ENCODE measurements at regions not wholly inside any gene's neighbourhood (a gene's known extent, or its start where the extent isn't known, plus 50 kb on each side); places are given as distances from the start of the nearest gene placed in this dataset.

- DNase-seq (ENCODE audit: low read depth, low spot score) (no peak), FAIRE-seq (no peak), ATAC-seq (no peak)
- Histone ChIP-seq H3K79me2 (ENCODE audit: control insufficient read depth, insufficient read depth, low read length) (no peaks in the 10 kb centered on the region), H3K36me3 (ENCODE audit: control insufficient read depth in 2 of 2, insufficient read depth in 2 of 2, low read length in 1 of 2) (no peaks in the 10 kb centered on the region), H3K27me3 (replicated peaks in 1 of 2; ENCODE audit: control insufficient read depth in 2 of 2, insufficient read depth in 2 of 2, low read length in 1 of 2) (no peaks in the 10 kb centered on the region), H3K4me2 (ENCODE audit: control insufficient read depth, insufficient read depth) (no peak overlapping the region), H3K9me3 (replicated peaks; ENCODE audit: control insufficient read depth, insufficient read depth, low read length) (no peaks in the 10 kb centered on the region), H3K4me1 (ENCODE audit: control insufficient read depth, insufficient read depth, low read length) (no peaks in the 10 kb centered on the region), H3K27ac (ENCODE audit: control insufficient read depth, insufficient read depth) (no peak overlapping the region), H4K20me1 (ENCODE audit: control insufficient read depth, insufficient read depth) (no peaks in the 10 kb centered on the region), H3K9ac (ENCODE audit: control insufficient read depth, insufficient read depth, low read length) (no peak overlapping the region), H3K4me3 (no peak overlapping the region), H2AFZ (ENCODE audit: control insufficient read depth, low read depth, low read length) (no peak overlapping the region)
- ChIA-PET POLR2A (no interaction called here), RAD21 (ENCODE audit: unreplicated experiment) (no interaction called here), SMC1A (ENCODE audit: uncharacterized antibody, unreplicated experiment) (no interaction called here), CTCF (no interaction called here)
- WGBS (ENCODE audit: insufficient coverage, insufficient replicate concordance, low lambda C conversion rate, missing lambda C conversion rate): 14% methylated on average over 2 of the region's 2 CpGs
- in situ Hi-C loops (cut with MboI) (no loop called here), intact Hi-C loops (cut with micrococcal nuclease; ENCODE audit: unreplicated experiment) (no loop called here)
- BruUV-seq (replicated peaks): no TSS peak
- TF ChIP-seq ZNF274 (IDR thresholded peaks at IDR 0.05; ENCODE audit: insufficient read depth, insufficient read length) (no peak), ZSCAN29 (IDR thresholded peaks at IDR 0.05) (no peak)
Observed at GRCh38 chr5:24376210-24376609, 268.6 kb downstream of the CDH10 start.

DNA sequence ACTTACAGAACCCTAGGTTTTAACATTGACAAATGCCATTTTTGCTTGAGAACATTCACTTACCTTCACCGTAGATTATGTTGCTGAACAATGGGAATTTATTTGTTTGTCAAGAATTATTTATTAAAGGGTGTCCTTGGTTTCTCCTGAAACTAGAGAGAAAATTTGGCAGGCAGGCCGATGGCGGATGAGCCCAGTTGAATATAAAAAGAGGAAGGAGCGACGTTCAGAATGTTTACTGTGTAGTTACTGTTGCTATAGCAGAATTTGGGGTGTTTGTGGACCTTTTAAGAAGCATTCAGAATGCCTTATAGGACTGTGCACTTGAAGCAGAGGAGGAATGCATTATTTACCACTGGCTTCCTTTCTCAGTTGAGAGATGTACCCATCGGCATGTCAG is 268.2 kb downstream of the CDH10 start:
- Histone ChIP-seq H2AFZ (ENCODE audit: control insufficient read depth, low read depth, low read length) (no peak overlapping the region), H4K20me1 (ENCODE audit: control insufficient read depth, insufficient read depth) (no peaks in the 10 kb centered on the region), H3K79me2 (ENCODE audit: control insufficient read depth, insufficient read depth, low read length) (no peaks in the 10 kb centered on the region), H3K27ac (ENCODE audit: control insufficient read depth, insufficient read depth) (no peak overlapping the region), H3K27me3 (replicated peaks in 1 of 2; ENCODE audit: control insufficient read depth in 2 of 2, insufficient read depth in 2 of 2, low read length in 1 of 2) (no peaks in the 10 kb centered on the region), H3K9me3 (replicated peaks; ENCODE audit: control insufficient read depth, insufficient read depth, low read length) (no peaks in the 10 kb centered on the region), H3K4me1 (ENCODE audit: control insufficient read depth, insufficient read depth, low read length) (no peaks in the 10 kb centered on the region), H3K4me2 (ENCODE audit: control insufficient read depth, insufficient read depth) (no peak overlapping the region), H3K4me3 (no peak overlapping the region), H3K36me3 (ENCODE audit: control insufficient read depth in 2 of 2, insufficient read depth in 2 of 2, low read length in 1 of 2) (no peaks in the 10 kb centered on the region), H3K9ac (ENCODE audit: control insufficient read depth, insufficient read depth, low read length) (no peak overlapping the region)
- in situ Hi-C loops (cut with MboI) (no loop called here), intact Hi-C loops (cut with micrococcal nuclease; ENCODE audit: unreplicated experiment) (no loop called here)
- ChIA-PET POLR2A (no interaction called here), RAD21 (ENCODE audit: unreplicated experiment) (no interaction called here), SMC1A (ENCODE audit: uncharacterized antibody, unreplicated experiment) (no interaction called here), CTCF (no interaction called here)
- DNase-seq (ENCODE audit: low read depth, low spot score) (no peak), FAIRE-seq (no peak), ATAC-seq (no peak)
- WGBS (ENCODE audit: insufficient coverage, insufficient replicate concordance, low lambda C conversion rate, missing lambda C conversion rate): 57% methylated on average over 6 of the region's 6 CpGs
- no TSS peak for BruUV-seq (replicated peaks)
- TF ChIP-seq CHD2 (IDR thresholded peaks at IDR 0.05; ENCODE audit: borderline replicate concordance, low read depth, low read length): no peak
- TF ChIP-seq JUND (IDR thresholded peaks at IDR 0.05; ENCODE audit: low read depth, low read length): no peak
- TF ChIP-seq EED (IDR thresholded peaks at IDR 0.05; ENCODE audit: low read depth): no peak
- no peak for TF ChIP-seq EZH2 (IDR thresholded peaks at IDR 0.05; ENCODE audit: borderline replicate concordance, control insufficient read depth, low read depth, low read length)
- no peak for TF ChIP-seq ZBED1 (IDR thresholded peaks at IDR 0.05; ENCODE audit: borderline replicate concordance)
- no peak for TF ChIP-seq BCL3 (IDR thresholded peaks at IDR 0.05; ENCODE audit: borderline replicate concordance, insufficient read depth, low read depth, low read length, poor library complexity, severe bottlenecking)
- TF ChIP-seq REST (IDR thresholded peaks at IDR 0.05; ENCODE audit: low read depth, low read length): no peak
- TF ChIP-seq RAD51 (IDR thresholded peaks at IDR 0.05): no peak
- no peak for TF ChIP-seq MTA3 (IDR thresholded peaks at IDR 0.05; ENCODE audit: borderline replicate concordance, low read length)
- TF ChIP-seq HSF1 (IDR thresholded peaks at IDR 0.05; ENCODE audit: low read depth, low read length): no peak
- no peak for TF ChIP-seq CHD1 (IDR thresholded peaks at IDR 0.05; ENCODE audit: low read depth, low read length)
- TF ChIP-seq TBL1XR1 (IDR thresholded peaks at IDR 0.05; ENCODE audit: low read depth, low read length): no peak

All from GM12878 (cell line).